ENCODE measurements at regions not wholly inside any gene's neighbourhood (a gene's known extent, or its start where the extent isn't known, plus 50 kb on each side); places are given as distances from the start of the nearest gene placed in this dataset.

- TF ChIP-seq CTCF (IDR thresholded peaks at IDR 0.05; ENCODE audit: low read depth, low read length) (no peak), EZH2phosphoT487 (IDR thresholded peaks at IDR 0.05; ENCODE audit: low read depth) (no peak)
Observed at GRCh38 chr13:89076622-89077021, 1405.5 kb downstream of the SLITRK5 start.

Measured in OCI-LY3 (cell line).